ENCODE measurements at regions not wholly inside any gene's neighbourhood (a gene's known extent, or its start where the extent isn't known, plus 50 kb on each side); places are given as distances from the start of the nearest gene placed in this dataset.

GRCh38 chr6:2432292-2432691 is 186.9 kb upstream of the GMDS start:
- ATAC-seq (ENCODE audit: low FRiP score) (no peak), DNase-seq (no peak)
- Histone ChIP-seq H3K4me3 (ENCODE audit: low read length in 2 of 2) (no peak overlapping the region), H3K9me3 (ENCODE audit: control insufficient read depth, low read length) (no peaks in the 10 kb centered on the region), H3K4me1 (ENCODE audit: control insufficient read depth in 1 of 2, insufficient read depth in 2 of 2, low read length in 2 of 2) (no peaks in the 10 kb centered on the region), H3K36me3 (ENCODE audit: control insufficient read depth in 1 of 2, insufficient read depth in 2 of 2, low read length in 1 of 2) (no peaks in the 10 kb centered on the region), H3K27ac (ENCODE audit: low read depth in 1 of 2, low read length in 2 of 2) (no peak overlapping the region), H3K27me3 (ENCODE audit: control insufficient read depth in 1 of 2, insufficient read depth in 2 of 2, low read length in 1 of 2) (no peaks in the 10 kb centered on the region)
- intact Hi-C loops (cut with DNase I) = no loop called here
- 67 to 75% methylated on average over 5 of the region's 5 CpGs for WGBS, 2 donors

- no peak overlapping the region for H3K27ac ChIP-seq (ENCODE audit: low read depth in 1 of 2, low read length in 2 of 2)
- peaks cover 0 to 2% of the 10 kb centered on the region in 2 donors for H3K36me3 ChIP-seq (ENCODE audit: control insufficient read depth in 1 of 2, insufficient read depth in 2 of 2, low read length in 1 of 2)
- H3K4me3 ChIP-seq (ENCODE audit: low read length in 2 of 2) = no peak overlapping the region
- ATAC-seq (ENCODE audit: low FRiP score) = no peak
- no peaks in the 10 kb centered on the region for H3K9me3 ChIP-seq (ENCODE audit: control insufficient read depth, low read length)
- H3K4me1 ChIP-seq (ENCODE audit: control insufficient read depth in 1 of 2, insufficient read depth in 2 of 2, low read length in 2 of 2) = no peaks in the 10 kb centered on the region
- H3K27me3 ChIP-seq (ENCODE audit: control insufficient read depth in 1 of 2, insufficient read depth in 2 of 2, low read length in 1 of 2) = no peaks in the 10 kb centered on the region
- no peak for DNase-seq
- 79 to 90% methylated on average over 3 of the region's 3 CpGs for WGBS, 2 donors
- intact Hi-C loops (cut with DNase I) = no loop called here
Observed at GRCh38 chr6:2430612-2431011, 185.2 kb upstream of the GMDS start.

GRCh38 chr6:2429460-2429859 is 184.1 kb upstream of the GMDS start:
- no peaks in the 10 kb centered on the region for H3K4me1 ChIP-seq (ENCODE audit: control insufficient read depth in 1 of 2, insufficient read depth in 2 of 2, low read length in 2 of 2)
- H3K27ac ChIP-seq (ENCODE audit: low read depth in 1 of 2, low read length in 2 of 2) = no peak overlapping the region
- H3K27me3 ChIP-seq (ENCODE audit: control insufficient read depth in 1 of 2, insufficient read depth in 2 of 2, low read length in 1 of 2) = no peaks in the 10 kb centered on the region
- no peaks in the 10 kb centered on the region for H3K9me3 ChIP-seq (ENCODE audit: control insufficient read depth, low read length)
- no peak overlapping the region for H3K4me3 ChIP-seq (ENCODE audit: low read length in 2 of 2)
- ATAC-seq (ENCODE audit: low FRiP score) (no peak), DNase-seq (no peak)
- peaks cover 0 to 2% of the 10 kb centered on the region in 2 donors for H3K36me3 ChIP-seq (ENCODE audit: control insufficient read depth in 1 of 2, insufficient read depth in 2 of 2, low read length in 1 of 2)
- intact Hi-C loops (cut with DNase I) = no loop called here
- WGBS, 2 donors = 85 to 88% methylated on average over 6 of the region's 6 CpGs

- Histone ChIP-seq H3K9me3 (ENCODE audit: control insufficient read depth, low read length) (no peaks in the 10 kb centered on the region), H3K27ac (ENCODE audit: low read depth in 1 of 2, low read length in 2 of 2) (no peak overlapping the region), H3K4me3 (ENCODE audit: low read length in 2 of 2) (no peak overlapping the region), H3K36me3 (ENCODE audit: control insufficient read depth in 1 of 2, insufficient read depth in 2 of 2, low read length in 1 of 2) (peaks cover 0 to 2% of the 10 kb centered on the region in 2 donors), H3K27me3 (ENCODE audit: control insufficient read depth in 1 of 2, insufficient read depth in 2 of 2, low read length in 1 of 2) (no peaks in the 10 kb centered on the region), H3K4me1 (ENCODE audit: control insufficient read depth in 1 of 2, insufficient read depth in 2 of 2, low read length in 2 of 2) (no peaks in the 10 kb centered on the region)
- ATAC-seq (ENCODE audit: low FRiP score) (no peak), DNase-seq (no peak)
- 98 to 100% methylated on average over 1 of the region's 1 CpG for WGBS, 2 donors
- intact Hi-C loops (cut with DNase I) = no loop called here
Observed at GRCh38 chr6:2429032-2429431, 183.6 kb upstream of the GMDS start.

GRCh38 chr6:2426561-2427340 is 181.3 kb upstream of the GMDS start:
- Histone ChIP-seq H3K36me3 (ENCODE audit: control insufficient read depth in 1 of 2, insufficient read depth in 2 of 2, low read length in 1 of 2) (peaks cover 0 to 2% of the 10 kb centered on the region in 2 donors), H3K4me3 (ENCODE audit: low read length in 2 of 2) (no peak overlapping the region), H3K4me1 (ENCODE audit: control insufficient read depth in 1 of 2, insufficient read depth in 2 of 2, low read length in 2 of 2) (no peaks in the 10 kb centered on the region), H3K9me3 (ENCODE audit: control insufficient read depth, low read length) (no peaks in the 10 kb centered on the region), H3K27ac (ENCODE audit: low read depth in 1 of 2, low read length in 2 of 2) (no peak overlapping the region), H3K27me3 (ENCODE audit: control insufficient read depth in 1 of 2, insufficient read depth in 2 of 2, low read length in 1 of 2) (no peaks in the 10 kb centered on the region)
- no peak for DNase-seq
- no peak for ATAC-seq (ENCODE audit: low FRiP score)
- 68 to 70% methylated on average over 3 of the region's 3 CpGs for WGBS, 2 donors
- intact Hi-C loops (cut with DNase I) = no loop called here

- no peaks in the 10 kb centered on the region for H3K27me3 ChIP-seq (ENCODE audit: control insufficient read depth in 1 of 2, insufficient read depth in 2 of 2, low read length in 1 of 2)
- no peak for ATAC-seq (ENCODE audit: low FRiP score)
- 86 to 90% methylated on average over 1 of the region's 1 CpG for WGBS, 2 donors
- no peaks in the 10 kb centered on the region for H3K36me3 ChIP-seq (ENCODE audit: control insufficient read depth in 1 of 2, insufficient read depth in 2 of 2, low read length in 1 of 2)
- intact Hi-C loops (cut with DNase I) = no loop called here
- DNase-seq = no peak
- no peak overlapping the region for H3K4me3 ChIP-seq (ENCODE audit: low read length in 2 of 2)
- no peaks in the 10 kb centered on the region for H3K4me1 ChIP-seq (ENCODE audit: control insufficient read depth in 1 of 2, insufficient read depth in 2 of 2, low read length in 2 of 2)
- H3K27ac ChIP-seq (ENCODE audit: low read depth in 1 of 2, low read length in 2 of 2) = no peak overlapping the region
- H3K9me3 ChIP-seq (ENCODE audit: control insufficient read depth, low read length) = no peaks in the 10 kb centered on the region
Observed at GRCh38 chr6:2416128-2416712, 170.8 kb upstream of the GMDS start.

- no peaks in the 10 kb centered on the region for H3K4me1 ChIP-seq (ENCODE audit: control insufficient read depth in 1 of 2, insufficient read depth in 2 of 2, low read length in 2 of 2)
- DNase-seq = no peak
- WGBS, 2 donors = 88 to 92% methylated on average over 19 of the region's 19 CpGs
- no peaks in the 10 kb centered on the region for H3K36me3 ChIP-seq (ENCODE audit: control insufficient read depth in 1 of 2, insufficient read depth in 2 of 2, low read length in 1 of 2)
- intact Hi-C loops (cut with DNase I) = no loop called here
- no peak overlapping the region for H3K4me3 ChIP-seq (ENCODE audit: low read length in 2 of 2)
- no peaks in the 10 kb centered on the region for H3K9me3 ChIP-seq (ENCODE audit: control insufficient read depth, low read length)
- ATAC-seq (ENCODE audit: low FRiP score) = no peak
- no peaks in the 10 kb centered on the region for H3K27me3 ChIP-seq (ENCODE audit: control insufficient read depth in 1 of 2, insufficient read depth in 2 of 2, low read length in 1 of 2)
- peak overlapping the region in 1 of 2 donors; percentile 47 for H3K27ac ChIP-seq (ENCODE audit: low read depth in 1 of 2, low read length in 2 of 2)
Observed at GRCh38 chr6:2414885-2415547, 169.6 kb upstream of the GMDS start.

- H3K27ac ChIP-seq (ENCODE audit: low read depth in 1 of 2, low read length in 2 of 2) = no peak overlapping the region
- H3K9me3 ChIP-seq (ENCODE audit: control insufficient read depth, low read length) = no peaks in the 10 kb centered on the region
- no peaks in the 10 kb centered on the region for H3K27me3 ChIP-seq (ENCODE audit: control insufficient read depth in 1 of 2, insufficient read depth in 2 of 2, low read length in 1 of 2)
- intact Hi-C loops (cut with DNase I) = no loop called here
- no peak for DNase-seq
- H3K4me3 ChIP-seq (ENCODE audit: low read length in 2 of 2) = no peak overlapping the region
- no peaks in the 10 kb centered on the region for H3K4me1 ChIP-seq (ENCODE audit: control insufficient read depth in 1 of 2, insufficient read depth in 2 of 2, low read length in 2 of 2)
- ATAC-seq (ENCODE audit: low FRiP score) = no peak
- no peaks in the 10 kb centered on the region for H3K36me3 ChIP-seq (ENCODE audit: control insufficient read depth in 1 of 2, insufficient read depth in 2 of 2, low read length in 1 of 2)
- WGBS, 2 donors = 5 to 21% methylated on average over 4 of the region's 4 CpGs
Observed at GRCh38 chr6:2412731-2413130, 167.3 kb upstream of the GMDS start.

Measured in aorta (tissue), 5 donors.